HG02642 (cell line): ENCODE measurements at regions not wholly inside any gene's neighbourhood (a gene's known extent, or its start where the extent isn't known, plus 50 kb on each side); places are given as distances from the start of the nearest gene placed in this dataset.

Experiments
- ATAC-seq: cut with Tn5 transposase; IDR thresholded peaks from one replicate; pipeline ENCODE4 v1.9.1; 2021; ENCODE audit warnings: mild to moderate bottlenecking; ENCODE audit not compliant: unreplicated experiment, poor library complexity

- no peak for ATAC-seq
Observed at GRCh38 chrX:7240929-7241328, 93.0 kb upstream of the PUDP start.

GRCh38 chrX:7235071-7235470 is 87.1 kb upstream of the PUDP start:
- no peak for ATAC-seq

- ATAC-seq = no peak
Observed at GRCh38 chrX:7233580-7234406, 85.8 kb upstream of the PUDP start.

- ATAC-seq = no peak
Observed at GRCh38 chrX:7228226-7228625, 80.3 kb upstream of the PUDP start.

- ATAC-seq = no peak
Observed at GRCh38 chrX:7225338-7225737, 77.4 kb upstream of the PUDP start.

GRCh38 chrX:7223271-7223670 is 75.3 kb upstream of the PUDP start:
- no peak for ATAC-seq

- ATAC-seq = no peak
Observed at GRCh38 chrX:7220121-7220520, 72.2 kb upstream of the PUDP start.

GRCh38 chrX:7219153-7219705 is 71.3 kb upstream of the PUDP start:
- ATAC-seq = no peak

- no peak for ATAC-seq
Observed at GRCh38 chrX:7218321-7219152, 70.6 kb upstream of the PUDP start.

- ATAC-seq = no peak
Observed at GRCh38 chrX:7216981-7217587, 69.1 kb upstream of the PUDP start.

- no peak for ATAC-seq
Observed at GRCh38 chrX:7215842-7216241, 67.9 kb upstream of the PUDP start.

- no peak for ATAC-seq
Observed at GRCh38 chrX:7214251-7214650, 66.3 kb upstream of the PUDP start.

GRCh38 chrX:7205037-7205577 is 57.2 kb upstream of the PUDP start:
- no peak for ATAC-seq

- ATAC-seq = no peak
Observed at GRCh38 chrX:7204619-7205018, 56.7 kb upstream of the PUDP start.

- ATAC-seq = no peak
Observed at GRCh38 chrX:7202206-7202605, 54.3 kb upstream of the PUDP start.

GRCh38 chrX:7201496-7201895 is 53.5 kb upstream of the PUDP start:
- ATAC-seq = no peak

- ATAC-seq = no peak
Observed at GRCh38 chrX:7198499-7198898, 50.5 kb upstream of the PUDP start.
